ENCODE measurements at regions not wholly inside any gene's neighbourhood (a gene's known extent, or its start where the extent isn't known, plus 50 kb on each side); places are given as distances from the start of the nearest gene placed in this dataset.

DNA sequence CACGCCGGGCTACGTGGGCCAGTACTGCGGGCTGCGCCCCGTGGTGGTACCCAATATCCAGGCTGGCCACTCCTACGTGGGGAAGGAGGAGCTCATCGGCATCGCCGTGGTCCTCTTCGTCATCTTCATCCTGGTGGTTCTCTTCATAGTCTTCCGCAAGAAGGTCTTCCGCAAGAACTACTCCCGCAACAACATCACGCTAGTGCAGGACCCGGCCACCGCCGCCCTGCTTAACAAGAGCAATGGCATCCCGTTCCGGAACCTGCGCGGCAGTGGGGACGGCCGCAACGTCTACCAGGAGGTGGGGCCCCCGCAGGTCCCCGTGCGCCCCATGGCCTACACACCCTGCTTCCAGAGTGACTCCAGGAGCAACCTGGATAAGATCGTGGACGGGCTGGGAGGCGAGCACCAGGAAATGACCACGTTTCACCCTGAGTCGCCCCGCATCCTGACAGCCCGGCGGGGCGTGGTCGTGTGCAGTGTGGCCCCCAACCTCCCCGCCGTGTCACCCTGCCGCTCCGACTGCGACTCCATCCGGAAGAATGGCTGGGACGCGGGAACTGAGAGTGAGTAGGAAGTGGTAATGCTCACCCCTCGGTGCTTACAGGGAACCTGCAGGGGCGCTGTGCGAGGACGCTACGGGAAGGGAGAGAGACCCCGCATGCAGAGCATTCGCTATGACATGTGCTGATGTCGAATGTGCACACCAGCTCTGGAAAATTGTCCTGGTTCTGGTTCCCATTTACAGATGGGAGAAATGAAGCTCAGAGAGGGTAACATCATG lies 86.4 kb upstream of the MTNR1B start:
- DNase-seq = no peak

DNA sequence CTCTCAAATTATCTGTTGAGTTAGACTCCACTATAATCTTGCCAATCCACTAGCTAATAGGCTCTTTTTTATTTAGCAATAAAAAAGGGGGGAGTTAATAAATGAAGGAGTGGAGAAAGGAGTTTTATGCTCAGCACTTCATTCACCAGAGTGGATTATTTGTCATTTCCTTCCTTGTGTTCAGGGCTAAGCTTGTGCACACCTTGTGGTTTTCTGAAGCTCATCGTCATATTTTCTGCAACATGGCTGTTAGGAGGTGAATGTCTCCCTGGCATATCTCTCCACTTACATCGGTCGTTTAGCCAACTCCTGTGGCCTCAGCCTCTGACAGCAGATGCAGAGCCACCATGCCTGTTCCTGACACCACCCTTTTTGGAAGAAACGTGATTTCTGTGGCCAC lies 83.9 kb upstream of the MTNR1B start:
- no peak for DNase-seq

DNA sequence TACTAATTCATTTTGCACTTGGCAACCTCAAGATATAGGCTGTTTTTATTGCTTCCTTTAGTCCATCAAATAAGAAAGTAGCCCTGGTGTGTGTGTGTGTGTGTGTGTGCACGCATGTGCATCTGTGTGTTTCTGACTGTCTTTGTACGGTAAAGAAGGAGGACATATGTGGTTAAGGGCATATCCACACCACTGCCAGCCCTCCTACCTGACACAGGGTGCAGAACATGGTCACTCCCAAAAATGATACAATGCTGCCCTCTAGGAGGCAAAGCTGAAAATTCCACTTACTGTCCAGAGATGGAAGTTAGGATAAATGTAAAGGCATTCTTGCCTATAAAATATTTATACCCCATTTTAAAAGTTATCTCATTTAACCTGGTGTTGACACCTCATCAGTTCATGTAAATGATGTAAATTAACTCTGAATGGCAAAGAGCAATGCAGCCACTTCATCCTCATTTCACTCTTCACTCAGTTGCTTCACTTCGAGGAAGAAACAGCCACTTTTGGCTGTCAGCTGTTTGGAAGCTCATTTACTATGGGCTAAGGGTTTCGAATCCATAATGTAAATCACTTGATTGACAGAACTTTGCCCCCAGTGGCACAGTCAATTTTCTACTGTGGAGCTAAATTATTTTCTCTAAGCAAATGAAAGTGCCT lies 83.1 kb upstream of the MTNR1B start:
- peak; percentile 43 for DNase-seq

DNA sequence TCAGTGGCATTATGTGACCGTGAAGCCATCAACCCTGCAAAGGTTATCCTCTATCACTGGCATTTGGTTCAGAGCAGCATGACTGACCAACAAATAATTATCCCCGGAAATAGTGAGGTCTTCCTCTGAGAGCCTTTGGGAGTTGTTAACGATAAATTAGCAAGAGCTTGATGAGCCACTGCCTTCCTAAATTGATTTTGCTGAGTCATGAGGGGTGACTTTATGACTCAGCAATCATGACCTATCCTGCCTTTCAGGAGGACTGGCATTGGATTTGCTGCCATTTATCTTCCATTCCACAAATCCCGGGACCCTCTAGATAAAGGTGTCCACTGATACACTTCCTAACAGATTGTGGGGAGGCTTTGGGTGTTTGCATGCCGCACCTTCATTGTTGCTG lies 80.8 kb upstream of the MTNR1B start:
- no peak for DNase-seq

DNA sequence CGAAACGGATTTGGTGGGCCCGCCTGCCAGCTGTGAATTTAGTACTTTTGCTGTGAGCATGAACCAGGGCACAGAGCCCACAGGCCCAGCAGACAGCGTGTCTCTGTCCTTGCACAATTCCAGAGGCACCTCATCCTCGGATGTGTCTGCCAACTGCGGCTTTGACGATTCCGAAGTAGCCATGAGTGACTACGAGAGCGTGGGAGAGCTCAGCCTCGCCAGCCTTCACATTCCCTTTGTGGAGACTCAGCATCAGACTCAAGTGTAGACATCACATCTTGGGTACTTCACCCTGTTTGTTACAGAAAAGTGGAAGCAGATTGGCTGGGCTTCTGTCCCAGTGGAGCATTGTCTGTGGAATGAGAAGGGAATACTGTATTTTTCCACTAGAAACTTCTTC lies 78.6 kb upstream of the MTNR1B start:
- DNase-seq = no peak

DNA sequence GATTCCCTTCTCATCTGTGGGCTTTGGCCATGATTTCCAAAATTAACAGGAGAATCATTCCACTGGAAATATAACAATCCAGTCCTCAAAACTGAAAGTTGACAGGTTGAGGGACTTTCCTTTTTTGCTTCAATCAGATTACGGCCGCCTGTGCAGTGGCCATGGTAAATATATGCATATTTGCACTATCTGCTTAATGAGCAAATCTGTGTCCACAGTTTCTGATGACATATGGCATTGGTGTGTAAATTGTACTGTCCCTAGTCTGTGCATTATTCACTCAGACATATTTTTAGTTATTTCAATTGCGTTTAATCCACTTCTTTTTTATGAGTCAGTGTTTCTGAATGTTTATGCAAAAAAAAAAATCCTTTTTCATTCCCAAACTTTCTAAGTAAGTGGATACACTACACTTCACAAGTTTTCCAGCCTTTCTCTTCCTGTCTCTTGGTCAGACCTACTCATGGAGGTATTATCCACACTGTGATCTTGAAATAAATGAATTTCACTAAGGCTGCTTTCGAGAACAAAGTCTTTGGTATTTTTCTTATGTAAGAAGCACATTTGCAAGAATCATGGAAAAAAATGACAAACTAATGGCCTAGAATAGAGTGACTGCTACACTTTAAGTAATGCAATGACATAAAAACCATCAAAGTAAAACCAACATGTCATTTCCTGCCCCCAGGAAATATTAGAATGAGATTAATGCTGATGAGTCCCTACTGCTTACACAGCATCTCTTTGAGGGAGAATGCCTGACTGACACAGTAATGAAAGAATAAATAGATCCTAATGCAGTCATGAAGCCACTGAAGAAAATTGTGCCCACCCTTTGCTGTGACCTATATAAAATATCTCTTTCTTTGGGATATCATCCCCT lies 76.4 kb upstream of the MTNR1B start:
- DNase-seq = no peak

DNA sequence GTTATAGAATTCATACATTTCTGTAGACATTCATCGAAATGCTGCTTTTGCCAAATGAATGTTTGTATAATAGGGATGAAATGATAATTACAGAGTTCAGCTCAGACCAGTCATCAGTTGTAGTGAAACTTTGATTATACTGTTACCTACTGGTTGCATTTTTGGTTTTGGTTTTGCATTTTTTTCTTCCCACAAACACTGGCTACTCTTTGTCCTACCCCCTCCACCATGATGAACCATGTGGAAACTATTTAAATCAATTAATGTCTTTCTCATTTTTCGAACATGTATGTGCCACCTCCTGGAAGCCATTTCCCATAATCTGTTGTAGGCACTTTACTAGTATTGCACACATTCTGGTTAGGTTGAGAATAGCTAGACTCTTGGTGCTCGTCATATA lies 75.3 kb upstream of the MTNR1B start:
- DNase-seq = no peak

DNA sequence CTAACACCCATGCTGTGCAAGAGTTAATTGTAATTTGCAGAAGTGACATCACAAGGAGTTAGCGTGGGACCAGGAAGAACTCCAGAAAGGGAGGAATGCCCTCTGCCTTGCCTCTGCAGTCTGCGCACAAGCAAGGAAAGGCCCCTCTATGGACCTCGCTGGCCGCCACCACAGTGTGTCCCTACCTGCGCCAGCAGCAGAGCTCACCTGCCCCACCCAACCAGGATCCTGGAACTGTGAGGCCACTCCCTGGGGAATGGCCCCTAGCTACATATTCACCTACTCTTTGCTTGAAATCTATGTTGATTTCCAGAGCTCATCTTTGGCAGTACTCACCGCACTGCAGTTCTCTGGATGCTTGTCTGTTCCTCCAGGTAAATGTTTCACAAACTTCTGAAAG lies 72.0 kb upstream of the MTNR1B start:
- no peak for DNase-seq

DNA sequence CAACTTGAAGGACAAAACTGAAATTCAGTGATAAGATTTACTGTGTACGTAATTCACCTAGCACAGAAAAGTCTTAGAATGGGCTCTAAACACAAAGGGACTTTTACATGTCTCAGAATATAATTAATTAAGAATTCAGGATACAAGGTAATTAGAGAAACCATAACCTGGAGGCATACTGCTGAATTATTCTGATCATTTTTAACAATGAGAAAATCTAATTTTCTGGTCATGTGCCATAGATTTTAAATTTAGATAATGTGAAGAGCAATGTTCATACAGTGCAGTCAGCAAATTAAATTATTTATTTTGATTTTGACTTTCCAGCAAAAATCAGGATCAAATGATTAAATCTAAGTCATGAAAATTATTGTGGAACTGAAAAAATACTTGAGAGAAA lies 67.0 kb upstream of the MTNR1B start:
- no peak for DNase-seq

DNA sequence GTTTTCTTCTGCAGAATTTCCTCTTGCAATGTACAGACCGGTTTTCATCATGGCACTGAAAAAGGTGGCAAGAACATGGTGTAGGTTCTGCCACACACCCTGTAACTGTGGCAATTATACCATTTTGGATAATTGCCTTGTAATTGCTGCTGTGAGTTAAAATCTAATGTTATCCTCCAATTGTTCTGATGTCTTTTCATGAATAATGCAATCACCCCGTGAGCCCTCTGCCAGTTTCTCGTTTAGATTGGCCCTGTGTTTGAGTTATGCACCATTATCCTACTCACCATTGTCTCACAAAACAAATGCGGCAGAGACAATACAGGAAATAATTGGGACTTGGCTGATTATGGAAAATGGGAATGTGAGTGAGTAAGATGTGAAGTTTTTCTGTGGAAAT lies 61.8 kb upstream of the MTNR1B start:
- no peak for DNase-seq

DNA sequence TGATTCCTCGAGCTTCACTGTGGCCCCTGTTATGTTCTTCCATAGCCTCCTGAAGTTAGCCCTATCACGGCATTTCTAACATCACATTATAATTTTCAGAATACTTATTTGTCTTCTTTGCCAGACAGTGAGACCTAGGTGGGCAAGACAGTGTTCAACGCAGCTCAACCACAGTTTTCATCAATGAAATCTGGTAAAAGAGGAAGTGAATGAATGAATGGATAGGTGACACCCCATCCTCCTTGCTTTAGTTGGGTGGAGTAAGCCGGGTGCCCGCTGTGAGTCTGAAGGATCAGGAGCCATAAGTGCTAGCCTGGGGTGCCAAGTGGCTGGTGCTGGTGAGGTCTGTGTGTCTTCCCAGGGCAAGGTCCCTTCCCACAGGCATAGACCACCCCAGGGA lies 60.2 kb upstream of the MTNR1B start:
- no peak for DNase-seq

DNA sequence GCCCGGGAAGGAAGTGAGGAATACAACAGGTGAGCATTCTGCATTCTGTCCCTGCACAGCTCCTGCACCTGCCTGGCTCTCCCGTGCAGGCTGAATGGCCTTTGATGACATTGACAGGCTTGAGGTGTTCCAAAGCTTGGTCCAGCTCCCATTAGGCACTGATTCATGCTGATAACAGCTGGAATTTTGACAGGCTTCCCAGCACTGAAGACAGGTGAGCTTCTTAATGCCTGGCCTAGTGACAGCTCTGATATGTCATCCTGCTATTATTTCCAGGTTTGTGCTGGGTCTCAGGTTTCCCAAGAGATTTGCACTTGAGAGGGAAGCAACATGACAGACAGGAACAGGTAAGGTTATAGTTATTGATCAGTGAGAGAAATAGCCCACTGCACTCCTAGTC lies 58.0 kb upstream of the MTNR1B start:
- no peak for DNase-seq

DNA sequence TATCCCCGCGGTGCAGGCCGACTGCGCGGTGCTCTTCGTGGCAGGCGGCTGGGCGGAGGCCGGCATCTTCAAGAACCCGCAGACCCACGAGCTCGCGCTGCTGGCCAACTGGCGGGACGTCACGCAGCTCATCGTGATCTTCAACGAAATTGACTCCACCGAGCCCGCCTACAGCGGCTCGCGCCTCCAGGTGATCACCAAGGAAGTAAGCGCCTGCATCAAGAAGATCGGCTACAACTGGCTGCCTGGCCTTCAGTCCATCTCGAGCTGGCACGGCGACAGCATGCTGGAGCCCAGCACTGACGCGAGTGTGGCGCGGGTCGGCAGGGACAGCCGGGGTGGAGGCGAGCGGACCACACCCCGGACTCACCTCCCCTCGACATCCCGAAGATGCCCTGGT lies 53.9 kb upstream of the MTNR1B start:
- no peak for DNase-seq

DNA sequence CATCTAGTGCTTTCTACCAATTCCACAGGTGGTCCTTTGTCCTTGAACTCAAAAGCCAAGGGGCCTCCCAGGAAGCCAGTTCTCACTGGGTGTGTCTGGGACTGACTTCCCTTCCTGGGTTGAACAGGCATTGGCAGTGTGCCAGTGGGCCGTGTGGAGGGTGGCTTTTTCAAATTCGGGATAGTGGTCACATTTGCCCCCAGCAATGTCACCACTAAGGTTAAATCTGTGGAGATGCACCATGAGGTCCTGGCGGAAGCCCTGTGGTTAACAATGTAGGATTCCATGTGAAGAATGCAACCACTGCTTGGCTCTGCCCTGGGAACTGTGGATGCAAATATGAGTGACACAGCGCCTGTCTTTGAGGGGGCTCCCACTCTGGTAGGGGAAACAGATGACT lies 53.2 kb upstream of the MTNR1B start:
- no peak for DNase-seq

DNA sequence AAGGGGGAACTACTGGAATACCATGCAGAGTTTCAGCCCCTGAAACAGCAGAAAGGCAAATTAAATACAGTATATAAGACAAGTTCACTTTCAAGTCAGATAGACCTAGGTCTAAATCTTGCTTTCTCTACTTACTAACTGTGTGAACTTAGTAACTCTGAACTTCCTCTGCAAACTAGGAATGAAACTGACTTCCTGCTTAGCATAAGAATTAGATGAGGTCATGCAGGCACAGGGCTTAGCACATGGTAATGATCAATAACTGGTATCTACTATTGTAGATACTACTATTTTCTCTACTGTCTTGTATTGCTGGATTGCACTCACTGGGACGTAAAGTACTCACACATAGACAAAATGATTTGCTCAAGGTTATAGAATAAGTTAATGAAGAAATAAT lies 51.5 kb upstream of the MTNR1B start:
- no peak for DNase-seq

DNA sequence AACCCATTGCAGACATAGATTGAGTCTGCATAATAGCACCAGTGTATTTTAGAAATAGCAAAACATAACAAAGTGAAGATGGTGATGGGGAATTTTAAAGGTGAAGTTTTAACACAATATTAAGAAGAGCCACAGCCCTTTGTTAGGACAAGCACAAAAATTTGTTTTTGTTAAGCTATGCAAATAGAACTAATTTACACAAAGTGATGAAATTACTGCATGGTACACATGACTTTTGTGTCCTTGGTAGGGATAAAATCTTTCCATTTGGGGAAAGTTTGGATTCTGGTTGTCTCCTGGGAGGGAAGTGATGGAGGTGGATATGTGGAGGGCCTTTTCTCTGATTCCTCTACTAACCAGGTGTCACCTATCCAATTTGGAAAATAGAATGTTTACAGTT lies 50.4 kb upstream of the MTNR1B start:
- DNase-seq = no peak

All from left hindlimb (tissue), 1 donor.